Ishikawa (cell line): ENCODE measurements at regions not wholly inside any gene's neighbourhood (a gene's known extent, or its start where the extent isn't known, plus 50 kb on each side); places are given as distances from the start of the nearest gene placed in this dataset.

Source experiments
- CEBPB ChIP-seq: IDR thresholded peaks from 2 replicates; pipeline ENCODE4 v1.6.1; 2012
- CREB1 ChIP-seq: IDR thresholded peaks from 2 replicates; pipeline ENCODE4 v1.6.1; 2012; ENCODE audit warnings: low read depth
- EP300 ChIP-seq: IDR thresholded peaks from 2 replicates; pipeline ENCODE4 v1.6.1; 2012; ENCODE audit warnings: borderline replicate concordance
- FOXM1 ChIP-seq: IDR thresholded peaks from 2 replicates; pipeline ENCODE4 v1.6.1; 2012; ENCODE audit warnings: low read depth, borderline replicate concordance
- TAF1 ChIP-seq: IDR thresholded peaks from 2 replicates; pipeline ENCODE4 v1.6.1; 2012; ENCODE audit warnings: low read depth, mild to moderate bottlenecking
- TEAD4 ChIP-seq: IDR thresholded peaks from 2 replicates; pipeline ENCODE4 v1.6.1; 2012
- TF ChIP-seq, protein P1 (sequence below): IDR thresholded peaks from 2 replicates; pipeline ENCODE4 v1.6.1; 2012; ENCODE audit warnings: low read depth, mild to moderate bottlenecking

DNA sequence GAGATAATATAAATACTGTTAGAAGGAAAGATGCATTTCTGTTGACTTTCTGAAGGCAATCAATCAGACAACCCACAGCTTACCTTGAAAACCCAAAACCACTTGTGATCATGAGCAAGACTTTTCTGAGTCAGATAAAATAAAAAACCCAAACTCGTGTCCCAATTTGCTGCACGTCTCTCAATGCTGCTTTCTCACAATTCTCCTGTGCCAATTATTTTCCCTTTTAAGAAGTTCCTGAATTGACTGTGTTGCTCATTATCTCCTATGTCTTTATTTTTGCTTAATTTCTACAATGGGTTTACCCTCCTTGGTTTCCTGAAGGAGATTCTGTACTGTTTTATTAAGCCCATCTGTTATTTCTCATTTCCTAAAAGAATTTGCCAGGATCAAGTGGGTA, 1891.9 kb upstream of the PCDH10 start:
- TF ChIP-seq TAF1: no peak
- no peak for TF ChIP-seq TEAD4
- no peak for TF ChIP-seq CEBPB
- no peak for TF ChIP-seq FOXM1
- TF ChIP-seq CREB1: no peak
- TF ChIP-seq EP300: no peak
- TF ChIP-seq, protein P1, sequence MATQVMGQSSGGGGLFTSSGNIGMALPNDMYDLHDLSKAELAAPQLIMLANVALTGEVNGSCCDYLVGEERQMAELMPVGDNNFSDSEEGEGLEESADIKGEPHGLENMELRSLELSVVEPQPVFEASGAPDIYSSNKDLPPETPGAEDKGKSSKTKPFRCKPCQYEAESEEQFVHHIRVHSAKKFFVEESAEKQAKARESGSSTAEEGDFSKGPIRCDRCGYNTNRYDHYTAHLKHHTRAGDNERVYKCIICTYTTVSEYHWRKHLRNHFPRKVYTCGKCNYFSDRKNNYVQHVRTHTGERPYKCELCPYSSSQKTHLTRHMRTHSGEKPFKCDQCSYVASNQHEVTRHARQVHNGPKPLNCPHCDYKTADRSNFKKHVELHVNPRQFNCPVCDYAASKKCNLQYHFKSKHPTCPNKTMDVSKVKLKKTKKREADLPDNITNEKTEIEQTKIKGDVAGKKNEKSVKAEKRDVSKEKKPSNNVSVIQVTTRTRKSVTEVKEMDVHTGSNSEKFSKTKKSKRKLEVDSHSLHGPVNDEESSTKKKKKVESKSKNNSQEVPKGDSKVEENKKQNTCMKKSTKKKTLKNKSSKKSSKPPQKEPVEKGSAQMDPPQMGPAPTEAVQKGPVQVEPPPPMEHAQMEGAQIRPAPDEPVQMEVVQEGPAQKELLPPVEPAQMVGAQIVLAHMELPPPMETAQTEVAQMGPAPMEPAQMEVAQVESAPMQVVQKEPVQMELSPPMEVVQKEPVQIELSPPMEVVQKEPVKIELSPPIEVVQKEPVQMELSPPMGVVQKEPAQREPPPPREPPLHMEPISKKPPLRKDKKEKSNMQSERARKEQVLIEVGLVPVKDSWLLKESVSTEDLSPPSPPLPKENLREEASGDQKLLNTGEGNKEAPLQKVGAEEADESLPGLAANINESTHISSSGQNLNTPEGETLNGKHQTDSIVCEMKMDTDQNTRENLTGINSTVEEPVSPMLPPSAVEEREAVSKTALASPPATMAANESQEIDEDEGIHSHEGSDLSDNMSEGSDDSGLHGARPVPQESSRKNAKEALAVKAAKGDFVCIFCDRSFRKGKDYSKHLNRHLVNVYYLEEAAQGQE: no peak
